ENCODE measurements at regions not wholly inside any gene's neighbourhood (a gene's known extent, or its start where the extent isn't known, plus 50 kb on each side); places are given as distances from the start of the nearest gene placed in this dataset.

- no peak overlapping the region for H3K27ac ChIP-seq
- intact Hi-C loops (cut with DNase I) = no loop called here
- 57% methylated on average over 3 of the region's 3 CpGs for WGBS (ENCODE audit: insufficient coverage, low coverage, low lambda C conversion rate, missing lambda C conversion rate)
- no peaks in the 10 kb centered on the region for H3K36me3 ChIP-seq
- no peak for TF ChIP-seq POLR2A (IDR thresholded peaks at IDR 0.05)
- TF ChIP-seq CTCF (IDR thresholded peaks at IDR 0.05) = no peak
- ATAC-seq (no peak), DNase-seq (no peak)
- H3K4me1 ChIP-seq = no peaks in the 10 kb centered on the region
- no peaks in the 10 kb centered on the region for H3K9me3 ChIP-seq
- no peaks in the 10 kb centered on the region for H3K27me3 ChIP-seq
- no peak overlapping the region for H3K4me3 ChIP-seq
These were observed 53.0 kb upstream of the CORO2B start for GRCh38 chr15:68525815-68526214.

GRCh38 chr15:68526269-68526668 lies 52.5 kb upstream of the CORO2B start:
- ATAC-seq = no peak
- no peaks in the 10 kb centered on the region for H3K4me1 ChIP-seq

GRCh38 chr15:68526784-68527183 lies 52.0 kb upstream of the CORO2B start:
- Histone ChIP-seq H3K4me1 (no peaks in the 10 kb centered on the region), H3K9me3 (no peaks in the 10 kb centered on the region), H3K36me3 (no peaks in the 10 kb centered on the region), H3K27me3 (no peaks in the 10 kb centered on the region), H3K4me3 (no peak overlapping the region), H3K27ac (no peak overlapping the region)
- WGBS (ENCODE audit: insufficient coverage, low coverage, low lambda C conversion rate, missing lambda C conversion rate) = 90% methylated on average over 2 of the region's 2 CpGs
- ATAC-seq = no peak
- intact Hi-C loops (cut with DNase I) = no loop called here
- TF ChIP-seq CTCF (IDR thresholded peaks at IDR 0.05) (no peak), POLR2A (IDR thresholded peaks at IDR 0.05) (no peak)
- no peak for DNase-seq

More at GRCh38 chr15:68526269-68526668, 52.5 kb upstream of the CORO2B start:
- no peaks in the 10 kb centered on the region for H3K36me3 ChIP-seq
- TF ChIP-seq POLR2A (IDR thresholded peaks at IDR 0.05) = no peak
- no peak for TF ChIP-seq CTCF (IDR thresholded peaks at IDR 0.05)
- no peaks in the 10 kb centered on the region for H3K27me3 ChIP-seq
- H3K27ac ChIP-seq = no peak overlapping the region
- intact Hi-C loops (cut with DNase I) = no loop called here
- no peaks in the 10 kb centered on the region for H3K9me3 ChIP-seq
- DNase-seq = no peak
- H3K4me3 ChIP-seq = no peak overlapping the region

- H3K27me3 ChIP-seq = no peaks in the 10 kb centered on the region
- H3K27ac ChIP-seq = no peak overlapping the region
- no peaks in the 10 kb centered on the region for H3K4me1 ChIP-seq
- 2% methylated on average over 6 of the region's 6 CpGs for WGBS (ENCODE audit: insufficient coverage, low coverage, low lambda C conversion rate, missing lambda C conversion rate)
- no peaks in the 10 kb centered on the region for H3K9me3 ChIP-seq
- no peak overlapping the region for H3K4me3 ChIP-seq
- H3K36me3 ChIP-seq = no peaks in the 10 kb centered on the region
- DNase-seq = no peak
- intact Hi-C loops (cut with DNase I) = no loop called here
- peak; percentile 51 to 86 (median 66) for ATAC-seq
- no peak for TF ChIP-seq POLR2A (IDR thresholded peaks at IDR 0.05)
- no peak for TF ChIP-seq CTCF (IDR thresholded peaks at IDR 0.05)
These were observed 50.0 kb upstream of the CORO2B start for GRCh38 chr15:68528626-68529290.
